HG02870 (cell line): ENCODE measurements at regions not wholly inside any gene's neighbourhood (a gene's known extent, or its start where the extent isn't known, plus 50 kb on each side); places are given as distances from the start of the nearest gene placed in this dataset.
A peak's percentile ranks its signal among the peaks of the same experiment; 100 is the strongest.
"Not testable (repeated sequence)": the region's sequence is repeated elsewhere in the genome, so short reads cannot be mapped to it uniquely, and the experiment has no call there.

Experiments used
- ATAC-seq: cut with Tn5 transposase; IDR thresholded peaks from one replicate; pipeline ENCODE4 v1.9.1; 2021; ENCODE audit warnings: mild to moderate bottlenecking, moderate library complexity; ENCODE audit not compliant: unreplicated experiment

DNA sequence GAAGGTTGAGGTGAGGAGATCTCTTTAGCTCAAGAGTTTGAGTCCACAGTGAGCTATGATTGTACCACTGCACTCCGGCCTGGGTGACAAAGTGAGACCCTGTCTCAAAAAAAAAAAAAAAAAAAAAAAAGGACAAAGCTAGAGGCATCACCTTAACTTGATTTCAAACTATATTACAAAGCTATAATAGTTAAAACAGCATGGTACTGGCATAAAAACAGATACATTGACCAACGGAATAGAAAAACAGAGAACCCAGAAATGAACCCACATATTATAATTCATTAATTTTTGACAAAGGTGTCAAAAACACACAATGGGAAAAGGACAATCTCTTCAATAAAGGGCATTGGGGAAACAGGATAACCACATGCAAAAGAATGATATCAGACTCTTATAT, 50.8 kb upstream of the MBOAT1 start:
- ATAC-seq = no peak

DNA sequence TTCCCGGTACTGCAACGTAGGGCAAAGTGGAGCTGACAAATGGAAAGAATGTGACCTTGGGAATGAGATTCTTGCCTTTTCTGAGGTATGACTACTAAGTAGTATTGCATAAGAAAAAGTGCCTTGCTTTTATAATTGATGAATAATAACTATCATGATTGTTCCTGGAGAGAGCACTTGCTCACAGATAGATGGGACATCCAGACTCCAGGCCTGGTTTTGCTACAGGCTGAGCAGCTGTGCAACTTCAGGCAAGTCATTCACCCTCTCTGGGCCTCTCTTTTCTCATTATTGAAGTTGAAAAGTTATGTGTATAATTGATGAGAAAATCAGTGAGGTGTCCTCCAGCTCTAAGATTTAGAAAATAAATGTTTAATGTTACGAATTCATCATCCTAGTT, 53.6 kb upstream of the MBOAT1 start:
- no peak for ATAC-seq

DNA sequence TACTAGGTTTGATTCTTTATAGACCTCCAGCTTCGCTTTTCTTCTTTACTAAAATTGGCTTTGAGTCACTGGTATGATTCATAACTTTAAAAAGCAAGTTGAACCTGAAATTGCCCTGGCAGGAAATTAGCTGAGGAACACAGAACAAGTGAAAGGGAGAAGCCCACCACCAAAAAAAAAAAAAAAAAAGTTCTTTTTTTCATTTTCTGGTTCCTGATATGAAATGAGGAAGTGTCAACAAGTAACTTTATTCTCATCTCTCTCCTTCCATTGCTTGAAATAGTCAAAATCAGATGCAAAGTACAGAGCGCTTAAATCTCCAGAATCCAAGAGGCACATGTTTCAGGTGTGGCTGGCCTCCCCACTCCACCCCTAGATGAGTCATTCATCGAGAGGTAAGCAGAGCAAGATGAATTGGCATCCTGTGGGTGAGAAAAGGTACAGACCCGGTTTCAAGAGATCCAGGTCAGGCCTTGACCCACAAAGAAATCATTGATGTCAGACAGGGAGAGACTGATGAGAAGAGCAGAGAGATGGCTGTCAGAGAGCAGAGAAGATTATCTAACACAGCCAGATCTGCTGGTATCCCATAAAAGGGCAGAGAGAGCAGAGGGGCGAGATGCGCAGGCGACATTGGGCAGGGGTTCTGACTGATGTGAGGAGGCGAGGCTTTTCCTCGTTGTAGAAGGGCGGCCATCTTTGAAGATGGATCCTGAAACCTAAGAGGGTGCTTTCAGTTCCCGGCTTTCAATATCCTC, 54.8 kb upstream of the MBOAT1 start:
- ATAC-seq = peak; percentile 80

DNA sequence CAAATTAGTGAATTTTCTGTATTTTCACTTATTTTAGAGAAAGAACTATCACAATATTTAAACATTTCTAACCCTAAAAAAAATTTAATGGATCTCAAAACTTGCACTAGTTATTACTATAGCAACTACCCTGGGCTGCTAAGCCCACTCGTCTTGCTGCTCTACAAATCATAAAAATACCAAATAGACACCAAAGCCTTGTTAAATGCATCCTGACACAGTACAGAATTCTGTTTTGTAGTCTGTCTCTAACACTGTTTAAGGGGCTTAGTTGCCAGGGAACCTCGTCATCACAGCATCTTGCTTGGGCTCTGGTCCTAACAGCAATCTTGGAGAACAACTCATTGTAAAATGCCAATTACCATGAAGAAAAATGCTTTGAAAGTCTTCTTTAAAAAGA, 56.9 kb upstream of the MBOAT1 start:
- ATAC-seq = no peak

DNA sequence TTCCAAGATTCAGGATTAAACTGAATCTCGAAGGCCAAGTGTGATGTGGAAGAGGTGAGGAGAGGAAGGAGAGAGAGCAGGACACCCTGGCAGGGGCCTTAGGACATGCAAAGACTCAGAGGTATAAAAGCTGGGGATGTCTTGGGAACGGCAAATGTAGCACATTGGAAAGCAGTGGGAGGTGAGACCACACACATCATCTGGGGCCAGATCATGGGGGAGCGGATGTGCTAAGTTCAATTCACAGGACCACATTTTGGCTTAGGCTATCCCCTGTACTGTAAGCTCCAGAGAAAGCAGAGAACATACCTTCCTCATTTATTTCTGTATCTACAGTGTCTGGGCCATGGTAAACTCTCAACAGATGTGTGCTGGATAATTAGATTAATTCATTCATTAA, 59.5 kb upstream of the MBOAT1 start:
- ATAC-seq = no peak

DNA sequence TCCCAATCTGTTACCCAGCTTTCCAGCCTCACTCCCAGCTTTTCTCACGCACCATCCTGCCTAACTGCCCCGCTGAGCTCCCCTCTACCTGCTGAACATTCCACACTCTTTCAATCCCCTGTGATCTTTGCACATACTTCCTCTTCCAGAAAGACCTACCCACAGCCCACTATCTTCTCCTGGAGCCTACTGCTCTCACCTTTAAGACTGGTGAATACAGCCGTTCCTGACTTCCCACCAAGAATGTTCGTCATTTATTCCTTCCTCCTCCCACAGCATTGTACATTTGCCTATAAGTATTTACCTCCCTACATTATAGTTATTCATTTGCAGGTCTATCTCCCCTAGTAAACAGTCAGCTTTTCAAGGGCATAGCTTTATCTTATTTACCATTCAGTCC, 61.9 kb upstream of the MBOAT1 start:
- ATAC-seq = no peak

DNA sequence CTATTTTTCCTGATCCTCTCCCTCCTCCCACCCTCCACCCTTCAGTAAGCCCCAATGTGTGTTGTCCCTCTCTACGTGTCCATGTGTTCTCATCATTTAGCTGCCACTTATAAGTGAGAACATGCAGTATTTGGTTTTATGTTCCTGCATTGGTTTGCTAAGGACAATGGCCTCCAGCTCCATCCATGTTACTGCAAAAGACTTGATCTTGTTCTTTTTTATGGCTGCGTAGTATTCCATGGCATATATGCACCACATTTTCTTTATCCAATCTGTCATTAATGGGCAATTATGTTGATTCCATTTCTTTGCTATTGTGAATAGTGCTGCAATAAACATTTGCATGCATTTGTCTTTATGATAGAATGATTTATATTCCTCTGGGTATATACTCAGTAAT, 63.6 kb upstream of the MBOAT1 start:
- not testable (repeated sequence) for ATAC-seq

DNA sequence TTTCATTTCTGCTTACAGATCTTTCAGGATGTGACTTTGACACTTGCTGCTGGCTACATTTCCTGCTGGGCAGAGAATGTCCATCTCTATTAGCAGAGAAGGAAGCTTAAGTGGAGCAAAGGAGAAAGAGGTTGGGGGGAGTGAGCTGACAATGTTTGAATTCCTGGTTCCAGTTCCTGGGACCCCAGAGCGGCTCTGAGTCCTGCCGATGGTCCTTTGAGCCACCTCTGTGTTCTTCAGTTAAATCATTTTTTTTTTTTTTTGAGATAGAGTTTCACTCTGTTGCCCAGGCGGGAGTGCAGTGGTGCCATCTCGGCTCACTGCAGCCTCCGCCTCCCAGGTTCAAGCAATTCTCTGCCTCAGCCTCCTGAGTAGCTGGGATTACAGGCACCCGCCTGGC, 65.5 kb upstream of the MBOAT1 start:
- ATAC-seq = not testable (repeated sequence)

DNA sequence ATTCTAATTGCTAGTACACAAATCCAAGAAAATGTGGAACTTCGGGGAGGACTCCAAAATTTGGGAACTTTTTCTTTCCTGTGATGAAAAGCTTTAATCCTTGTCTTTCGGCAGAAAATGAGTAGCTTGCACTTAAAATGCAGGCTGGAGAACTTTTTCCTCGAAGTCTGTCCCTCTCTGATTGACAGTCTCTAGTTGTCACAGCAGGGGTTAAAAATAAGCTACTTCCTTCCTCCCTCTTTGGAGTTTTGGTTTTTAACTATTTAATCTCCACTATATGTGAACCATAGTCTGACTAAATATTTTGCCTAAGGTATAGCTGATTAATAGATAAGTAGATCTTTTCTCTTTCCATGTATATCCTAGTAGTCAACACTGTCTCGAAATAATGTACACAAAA, 66.8 kb upstream of the MBOAT1 start:
- ATAC-seq = no peak

DNA sequence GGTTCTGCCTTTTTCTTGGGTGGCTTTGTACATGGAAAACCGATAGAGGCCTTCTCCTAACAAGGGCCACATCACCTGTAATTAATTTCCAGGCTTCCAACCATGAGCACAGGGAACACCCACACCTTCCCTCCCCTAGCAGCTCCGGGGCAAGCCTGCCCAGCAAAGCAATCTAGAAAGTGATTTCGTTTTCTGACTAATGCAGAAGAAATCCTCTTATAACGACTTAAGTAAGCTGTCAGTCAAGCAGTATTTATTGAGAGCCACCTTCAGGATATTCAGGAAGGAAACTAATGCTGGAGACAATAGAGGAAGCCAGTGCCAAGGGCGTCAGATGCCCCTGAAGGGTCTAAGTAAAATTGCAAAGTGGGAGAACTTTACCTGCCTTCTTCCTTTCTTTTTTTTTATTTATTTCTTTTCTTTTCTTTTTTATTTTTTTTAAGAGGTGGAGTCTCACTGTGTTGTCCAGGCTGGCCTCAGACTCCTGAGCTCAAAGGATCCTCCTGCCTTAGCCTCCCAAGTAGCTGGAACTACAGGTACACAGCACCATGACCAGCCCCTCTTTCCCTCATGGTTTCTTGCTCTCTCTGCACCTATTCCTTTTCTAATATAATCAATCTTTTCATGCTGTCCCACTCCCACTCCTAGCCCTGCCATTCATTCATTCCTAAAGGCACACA, 67.5 kb upstream of the MBOAT1 start:
- ATAC-seq = no peak

DNA sequence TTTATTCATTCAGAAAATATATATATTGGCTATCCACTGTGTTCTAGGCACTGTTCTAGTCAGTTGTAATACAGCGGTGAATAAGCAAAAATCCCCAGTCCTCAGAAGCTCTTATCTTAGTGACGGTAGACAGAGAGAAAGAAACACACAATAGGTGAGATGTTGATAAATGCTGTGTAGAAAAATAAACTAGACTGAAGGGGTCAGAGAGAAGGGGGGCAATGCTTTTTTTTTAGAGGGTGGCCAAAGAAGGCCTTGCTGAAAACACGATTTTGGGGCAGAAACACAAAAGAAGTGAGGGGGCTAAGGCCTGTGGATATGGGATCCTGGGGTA, 68.0 kb upstream of the MBOAT1 start:
- no peak for ATAC-seq

DNA sequence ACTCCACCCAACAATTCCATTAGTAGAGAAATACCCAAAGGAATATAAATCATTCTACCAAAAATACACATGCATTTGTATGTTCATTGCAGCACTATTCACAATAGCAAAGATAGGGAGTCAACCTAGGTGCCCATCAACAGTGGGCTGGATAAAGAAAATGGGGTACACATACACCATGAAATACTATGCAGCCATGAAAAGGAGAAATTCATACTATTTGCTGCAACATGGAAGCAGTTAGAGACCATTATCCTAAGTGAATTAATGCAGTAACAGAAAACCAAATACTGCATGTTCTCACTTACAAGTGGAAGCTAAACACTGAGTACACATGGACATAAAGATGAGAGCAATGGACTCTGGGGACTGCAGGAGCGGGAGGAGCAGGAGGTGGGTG, 72.4 kb upstream of the MBOAT1 start:
- no peak for ATAC-seq

DNA sequence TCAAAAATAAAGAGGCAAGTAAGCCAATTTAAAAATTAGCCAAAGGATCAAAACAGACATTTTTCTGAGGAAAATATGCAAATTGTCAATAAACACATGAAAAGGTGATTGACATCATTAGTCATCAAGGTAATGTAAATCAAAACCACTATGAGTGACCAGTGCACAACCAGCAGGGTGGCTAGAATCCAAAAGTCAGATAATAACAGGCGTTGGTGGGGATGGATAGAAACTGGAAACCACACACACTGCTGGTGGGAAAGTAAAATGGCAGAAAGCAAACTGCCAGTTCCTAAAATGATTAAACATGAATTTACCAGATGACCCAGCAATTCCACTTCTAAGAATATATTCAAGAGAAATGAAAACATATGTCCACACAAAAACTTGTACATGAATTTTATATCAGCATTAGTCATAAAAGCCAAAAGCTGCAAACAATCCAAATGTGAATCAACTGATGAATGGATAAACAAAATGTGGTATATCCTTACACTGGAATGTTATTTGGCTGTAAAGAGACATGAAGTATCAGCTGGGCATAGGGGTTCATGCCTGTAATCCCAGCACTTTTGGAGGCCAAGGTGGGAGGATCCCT, 74.8 kb upstream of the MBOAT1 start:
- ATAC-seq = peak; percentile 39

DNA sequence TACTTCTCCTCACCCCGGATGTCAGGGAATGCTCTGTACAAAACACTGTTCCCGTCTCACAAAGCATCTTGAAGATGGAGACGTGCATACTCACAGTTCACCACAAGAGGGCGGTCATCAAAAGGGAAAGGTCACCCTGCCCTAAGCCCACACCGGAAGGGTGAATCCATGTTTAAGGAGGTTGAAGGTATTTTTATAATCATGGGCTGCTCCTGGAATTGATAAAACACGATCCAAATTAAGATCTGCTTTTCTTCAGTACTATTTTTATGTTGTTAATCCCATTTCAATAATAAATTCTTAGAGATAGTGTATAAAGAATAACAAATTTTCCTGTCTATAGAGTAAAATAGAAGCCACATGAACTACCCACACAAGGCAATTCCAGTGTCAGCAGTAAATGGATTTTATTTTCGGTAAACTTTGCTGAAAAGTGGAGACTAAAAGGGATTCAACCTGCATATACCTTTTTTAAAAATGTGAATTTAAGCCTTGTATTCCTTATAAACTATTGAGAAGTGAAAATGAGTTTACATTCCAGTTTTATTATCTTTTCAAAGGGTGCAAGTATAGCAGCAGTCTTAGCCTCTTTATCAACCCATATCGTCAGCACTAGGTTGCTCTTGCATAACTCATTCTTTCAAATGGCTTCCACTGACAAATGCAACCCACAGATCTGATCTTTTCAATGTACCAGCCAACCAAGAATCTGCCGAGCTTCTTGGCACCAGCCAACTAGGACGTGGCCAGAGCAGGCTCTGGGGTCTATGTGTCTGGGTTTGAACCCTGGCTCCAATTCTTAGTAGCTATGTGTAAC, 79.7 kb upstream of the MBOAT1 start:
- ATAC-seq = peak; percentile 78

DNA sequence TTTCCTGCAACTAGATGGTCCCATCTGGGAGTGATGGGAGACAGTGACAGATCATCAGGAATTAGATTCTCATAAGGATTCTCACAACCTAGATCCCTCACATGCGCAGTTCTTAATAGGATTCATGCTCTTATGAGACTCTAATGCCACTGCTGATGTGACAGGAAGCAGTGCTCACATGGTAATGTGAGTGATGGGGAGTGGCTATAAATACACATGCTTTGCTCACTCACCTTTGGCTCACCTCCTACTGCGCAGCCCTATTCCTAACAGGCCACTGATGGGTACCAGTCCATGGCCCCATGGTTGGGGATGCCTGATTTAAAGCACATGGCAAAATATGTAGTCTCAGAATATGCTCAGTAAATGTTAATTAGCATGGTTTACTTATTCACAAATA, 80.6 kb upstream of the MBOAT1 start:
- ATAC-seq = no peak

DNA sequence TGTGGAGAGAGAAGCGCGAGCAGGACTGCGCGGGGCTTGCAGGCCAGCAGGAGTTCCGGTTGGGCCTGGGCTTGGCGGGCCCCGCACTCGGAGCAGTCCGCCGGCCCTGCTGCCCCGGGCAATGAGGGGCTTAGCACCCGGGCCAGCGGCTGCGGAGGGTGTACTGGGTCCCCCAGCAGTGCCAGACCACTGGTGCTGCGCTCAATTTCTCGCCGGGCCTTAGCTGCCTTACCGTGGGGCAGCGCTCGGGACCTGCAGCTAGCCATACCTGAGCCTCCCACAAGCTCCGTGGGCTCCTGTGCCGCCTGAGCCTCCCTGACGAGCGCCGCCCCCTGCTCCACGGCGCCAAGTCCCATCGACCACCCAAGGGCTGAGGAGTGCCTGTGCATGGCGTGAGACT, 89.0 kb upstream of the MBOAT1 start:
- no peak for ATAC-seq

DNA sequence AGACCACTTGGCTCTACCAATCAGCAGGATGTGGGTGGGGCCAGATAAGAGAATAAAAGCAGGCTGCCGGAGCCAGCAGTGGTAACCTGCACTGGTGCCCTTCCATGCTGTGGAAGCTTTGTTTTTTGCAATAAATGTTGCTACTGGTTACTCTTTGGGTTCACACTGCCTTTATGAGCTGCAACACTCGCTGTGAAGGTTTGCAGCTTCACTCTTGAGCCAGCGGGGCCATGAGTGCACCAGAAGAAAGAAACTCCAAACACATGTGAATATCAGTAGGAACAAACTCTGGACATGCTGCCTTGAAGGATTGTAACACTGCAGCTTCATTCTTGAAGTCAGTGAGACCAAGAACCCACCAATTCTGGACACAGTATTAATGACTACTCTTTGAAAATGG, 89.9 kb upstream of the MBOAT1 start:
- ATAC-seq = no peak

DNA sequence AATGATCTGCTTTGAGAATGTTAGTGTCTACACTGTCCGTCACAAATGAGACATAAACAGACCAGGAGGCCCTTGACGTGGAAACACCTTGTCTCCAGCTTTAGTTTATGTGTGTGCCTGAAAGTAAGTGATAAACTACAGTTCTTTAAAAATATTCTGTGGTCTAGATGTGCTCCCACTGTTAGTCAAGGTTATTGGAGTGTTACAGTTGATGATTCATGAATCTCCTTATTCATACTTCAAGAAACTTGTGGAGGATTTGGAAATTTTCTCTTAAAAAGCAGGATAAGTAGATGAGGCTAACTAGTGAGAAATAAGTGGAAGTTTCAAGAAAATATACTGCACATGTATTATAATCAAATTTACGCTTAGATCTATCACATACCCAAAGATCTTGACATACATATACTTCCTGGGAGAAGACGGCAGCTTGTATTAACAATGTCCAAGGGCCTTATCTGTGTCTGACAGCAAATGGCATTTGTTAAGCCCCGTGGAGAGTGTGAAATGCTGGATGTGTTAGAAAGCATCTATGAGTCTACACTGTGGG, 90.5 kb upstream of the MBOAT1 start:
- no peak for ATAC-seq

DNA sequence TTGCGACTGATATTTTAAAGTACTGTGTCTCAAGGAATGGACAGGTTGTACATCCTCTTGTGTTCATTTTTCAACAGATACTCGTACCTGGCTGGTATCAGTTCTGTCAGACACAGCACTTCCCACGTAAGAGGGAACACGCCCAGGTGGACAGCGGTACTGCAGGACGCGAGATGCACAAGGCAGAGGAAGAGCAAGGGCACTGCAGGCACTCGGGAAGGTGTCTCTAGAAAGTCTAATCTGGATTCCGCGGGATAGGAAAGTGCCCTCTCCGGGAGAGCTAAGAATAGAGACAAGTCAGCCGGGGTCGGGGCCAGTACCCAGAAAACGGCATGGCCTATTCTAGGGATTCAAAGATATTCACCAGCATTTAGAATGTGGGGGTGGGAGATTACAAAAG, 94.2 kb upstream of the MBOAT1 start:
- ATAC-seq = no peak

DNA sequence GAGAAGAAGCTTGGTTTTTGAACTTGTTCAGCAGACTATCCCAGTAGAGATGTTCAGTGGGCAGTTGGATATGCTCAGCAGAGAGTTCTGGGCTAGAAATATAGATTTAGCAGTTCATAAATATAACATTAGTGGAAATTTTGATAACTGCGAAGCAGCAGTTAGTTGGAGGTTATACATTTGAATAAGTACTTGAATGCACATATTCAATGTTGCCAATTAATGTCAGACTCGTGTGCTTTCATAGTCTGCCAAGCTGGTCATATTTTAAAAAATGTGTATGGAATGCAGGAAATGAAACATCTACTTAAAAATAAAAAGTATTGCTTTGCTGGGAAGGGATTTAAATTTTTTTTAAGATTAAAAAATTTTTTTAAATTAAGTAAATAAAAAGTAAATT, 92.5 kb upstream of the E2F3 start:
- no peak for ATAC-seq

DNA sequence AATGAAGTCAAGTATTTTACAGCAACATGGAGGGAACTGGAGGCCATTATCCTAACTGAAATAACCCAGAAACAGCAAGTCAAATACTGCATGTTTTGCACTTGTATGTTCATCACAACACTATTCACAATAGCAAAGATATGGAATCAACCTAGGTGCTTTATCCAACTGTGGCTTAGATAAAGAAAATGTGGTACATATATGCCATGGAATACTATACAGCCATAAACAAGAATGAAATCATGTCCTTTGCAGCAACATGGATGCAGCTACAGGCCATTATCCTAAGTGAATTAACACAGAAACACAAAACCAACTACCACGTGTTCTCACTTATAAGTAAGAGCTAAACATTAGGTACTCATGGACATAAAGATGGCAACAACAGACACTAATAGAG, 91.5 kb upstream of the E2F3 start:
- no peak for ATAC-seq
